Naive thymus-derived CD8-positive, alpha-beta T cell (primary cell): ENCODE measurements at regions not wholly inside any gene's neighbourhood (a gene's known extent, or its start where the extent isn't known, plus 50 kb on each side); places are given as distances from the start of the nearest gene placed in this dataset.

ENCODE experiments used
- ATAC-seq, 2 donors: fragments of 150-1000 bp; cut with Tn5 transposase in 1 of 2; sonication (Bioruptor Pico), chemical (Tn5 transposase) in 1 of 2; 1 replicate in 1 of 2; 2 replicates in 1 of 2; pipeline ENCODE4 v1.10.0; 2021; ENCODE audit warnings: mild to moderate bottlenecking in 2 of 2, moderate library complexity in 2 of 2
- POLR2A ChIA-PET: fragments of 350-600 bp; sonication (Branson Sonifier 250); formaldehyde crosslinking; loops from one replicate; lab custom pipeline; 2021; ENCODE audit warnings: antibody characterized with exemption; lab: Charles Lee
- DNase-seq, 10 donors: peaks; one replicate each; pipeline versions ENCODE4 v3.0.0 to v3.0.0-alpha.2; 2020 to 2022
- H3K27ac Mint-ChIP-seq, 10 donors: one replicate each; pipeline ENCODE4 v1.8.0; 2020 to 2022; ENCODE audit warnings: mild to moderate bottlenecking in 10 of 10, mixed read lengths in 10 of 10, moderate library complexity in 4 of 10, inconsistent platforms in 1 of 10
- H3K27me3 Mint-ChIP-seq, 5 donors: one replicate each; pipeline ENCODE4 v1.8.0; 2021 to 2022; ENCODE audit warnings: mixed read lengths in 5 of 5
- H3K36me3 Mint-ChIP-seq, 3 donors: one replicate each; pipeline ENCODE4 v1.8.0; 2020 to 2022; ENCODE audit warnings: mixed read lengths in 3 of 3, mild to moderate bottlenecking in 2 of 3, inconsistent platforms in 1 of 3
- H3K4me1 Mint-ChIP-seq, 4 donors: one replicate each; pipeline ENCODE4 v1.8.0; 2021 to 2022; ENCODE audit warnings: mixed read lengths in 4 of 4
- H3K4me3 Mint-ChIP-seq, 10 donors: one replicate each; pipeline ENCODE4 v1.8.0; 2020 to 2022; ENCODE audit warnings: mild to moderate bottlenecking in 10 of 10, mixed read lengths in 10 of 10, moderate library complexity in 6 of 10, inconsistent platforms in 1 of 10
- H3K9me3 Mint-ChIP-seq, 9 donors: one replicate each; pipeline ENCODE4 v1.8.0; 2020 to 2022; ENCODE audit warnings: mixed read lengths in 9 of 9, mild to moderate bottlenecking in 3 of 9, inconsistent platforms in 1 of 9, moderate library complexity in 1 of 9

GRCh38 chr13:73684750-73685149 lies 449.5 kb downstream of the KLF12 start:
- Mint-ChIP-seq H3K4me3 (peak overlapping the region in 1 of 10 donors; percentile 45), H3K9me3 (no peaks in the 10 kb centered on the region), H3K36me3 (peaks cover 11 to 45% (median 43%) of the 10 kb centered on the region in 3 donors), H3K4me1 (peaks cover 0 to 5% (median under 1%) of the 10 kb centered on the region in 4 donors), H3K27me3 (no peaks in the 10 kb centered on the region), H3K27ac (no peak overlapping the region)
- no peak for ATAC-seq
- POLR2A ChIA-PET, result no interaction called here
- DNase-seq, result no peak

- H3K4me1 Mint-ChIP-seq, result peaks cover 0 to 5% (median under 1%) of the 10 kb centered on the region in 4 donors
- no peak overlapping the region for H3K4me3 Mint-ChIP-seq
- no peaks in the 10 kb centered on the region for H3K27me3 Mint-ChIP-seq
- H3K27ac Mint-ChIP-seq, result no peak overlapping the region
- H3K36me3 Mint-ChIP-seq, result peaks cover 11 to 41% (median 39%) of the 10 kb centered on the region in 3 donors
- H3K9me3 Mint-ChIP-seq, result no peaks in the 10 kb centered on the region
- POLR2A ChIA-PET, result no interaction called here
- DNase-seq (no peak), ATAC-seq (no peak)
These were observed 449.9 kb downstream of the KLF12 start for GRCh38 chr13:73684286-73684685.

GRCh38 chr13:73683746-73684145 lies 450.5 kb downstream of the KLF12 start:
- ATAC-seq (no peak), DNase-seq (no peak)
- Mint-ChIP-seq H3K4me3 (no peak overlapping the region), H3K27ac (peak overlapping the region in 2 of 10 donors; percentile 13 to 58), H3K4me1 (peaks cover 0 to 5% (median under 1%) of the 10 kb centered on the region in 4 donors), H3K27me3 (no peaks in the 10 kb centered on the region), H3K9me3 (no peaks in the 10 kb centered on the region), H3K36me3 (peaks cover 11 to 39% (median 34%) of the 10 kb centered on the region in 3 donors)
- POLR2A ChIA-PET, result no interaction called here

GRCh38 chr13:73681779-73682178 lies 452.4 kb downstream of the KLF12 start:
- Mint-ChIP-seq H3K4me1 (peaks cover 0 to 3% (median under 1%) of the 10 kb centered on the region in 4 donors), H3K9me3 (no peaks in the 10 kb centered on the region), H3K27me3 (no peaks in the 10 kb centered on the region), H3K36me3 (peaks cover 10 to 31% (median 18%) of the 10 kb centered on the region in 3 donors), H3K4me3 (no peak overlapping the region), H3K27ac (peak overlapping the region in 3 of 10 donors; percentile 6 to 13 (median 11))
- no peak for ATAC-seq
- DNase-seq, result no peak
- POLR2A ChIA-PET, result no interaction called here

GRCh38 chr13:73681015-73681414 lies 453.2 kb downstream of the KLF12 start:
- peaks cover 6 to 28% (median 14%) of the 10 kb centered on the region in 3 donors for H3K36me3 Mint-ChIP-seq
- no peak overlapping the region for H3K4me3 Mint-ChIP-seq
- peaks cover 0 to 3% (median under 1%) of the 10 kb centered on the region in 4 donors for H3K4me1 Mint-ChIP-seq
- POLR2A ChIA-PET, result no interaction called here
- no peaks in the 10 kb centered on the region for H3K9me3 Mint-ChIP-seq
- no peak for ATAC-seq
- no peak overlapping the region for H3K27ac Mint-ChIP-seq
- DNase-seq, result no peak
- no peaks in the 10 kb centered on the region for H3K27me3 Mint-ChIP-seq

- no peak overlapping the region for H3K4me3 Mint-ChIP-seq
- peaks cover 2 to 12% (median 6%) of the 10 kb centered on the region in 3 donors for H3K36me3 Mint-ChIP-seq
- no peaks in the 10 kb centered on the region for H3K9me3 Mint-ChIP-seq
- no peak for ATAC-seq
- peaks cover 0 to 3% (median 0%) of the 10 kb centered on the region in 4 donors for H3K4me1 Mint-ChIP-seq
- H3K27me3 Mint-ChIP-seq, result no peaks in the 10 kb centered on the region
- no peak overlapping the region for H3K27ac Mint-ChIP-seq
- POLR2A ChIA-PET, result no interaction called here
- DNase-seq, result no peak
These were observed 457.1 kb downstream of the KLF12 start for GRCh38 chr13:73677048-73677601.

- no peak for DNase-seq
- no peak overlapping the region for H3K27ac Mint-ChIP-seq
- H3K4me1 Mint-ChIP-seq, result peaks cover 0 to 2% (median 0%) of the 10 kb centered on the region in 4 donors
- no peak for ATAC-seq
- H3K9me3 Mint-ChIP-seq, result no peaks in the 10 kb centered on the region
- POLR2A ChIA-PET, result no interaction called here
- H3K4me3 Mint-ChIP-seq, result no peak overlapping the region
- no peaks in the 10 kb centered on the region for H3K27me3 Mint-ChIP-seq
- H3K36me3 Mint-ChIP-seq, result peaks cover 0 to 6% (median 5%) of the 10 kb centered on the region in 3 donors
These were observed 457.6 kb downstream of the KLF12 start for GRCh38 chr13:73676550-73677047.

GRCh38 chr13:73675821-73676220 lies 458.4 kb downstream of the KLF12 start:
- Mint-ChIP-seq H3K27me3 (no peaks in the 10 kb centered on the region), H3K36me3 (peaks cover 0 to 3% (median 0%) of the 10 kb centered on the region in 3 donors), H3K27ac (no peak overlapping the region), H3K9me3 (no peaks in the 10 kb centered on the region), H3K4me3 (no peak overlapping the region), H3K4me1 (no peaks in the 10 kb centered on the region)
- ATAC-seq, result no peak
- POLR2A ChIA-PET, result no interaction called here
- no peak for DNase-seq

GRCh38 chr13:73674570-73674969 lies 459.6 kb downstream of the KLF12 start:
- POLR2A ChIA-PET, result no interaction called here
- no peak for DNase-seq
- H3K27me3 Mint-ChIP-seq, result no peaks in the 10 kb centered on the region
- H3K4me3 Mint-ChIP-seq, result no peak overlapping the region
- no peaks in the 10 kb centered on the region for H3K4me1 Mint-ChIP-seq
- no peaks in the 10 kb centered on the region for H3K36me3 Mint-ChIP-seq
- peaks cover 0 to 2% (median 0%) of the 10 kb centered on the region in 9 donors for H3K9me3 Mint-ChIP-seq
- H3K27ac Mint-ChIP-seq, result no peak overlapping the region
- no peak for ATAC-seq

- no peaks in the 10 kb centered on the region for H3K36me3 Mint-ChIP-seq
- H3K9me3 Mint-ChIP-seq, result peaks cover 0 to 2% (median 0%) of the 10 kb centered on the region in 9 donors
- POLR2A ChIA-PET, result no interaction called here
- ATAC-seq (no peak), DNase-seq (no peak)
- no peaks in the 10 kb centered on the region for H3K27me3 Mint-ChIP-seq
- H3K4me1 Mint-ChIP-seq, result peaks cover 0 to 2% (median 0%) of the 10 kb centered on the region in 4 donors
- no peak overlapping the region for H3K4me3 Mint-ChIP-seq
- no peak overlapping the region for H3K27ac Mint-ChIP-seq
These were observed 460.3 kb downstream of the KLF12 start for GRCh38 chr13:73673931-73674330.

- H3K4me1 Mint-ChIP-seq, result peaks cover 0 to 2% (median 0%) of the 10 kb centered on the region in 4 donors
- ATAC-seq (no peak), DNase-seq (no peak)
- POLR2A ChIA-PET, result no interaction called here
- no peak overlapping the region for H3K27ac Mint-ChIP-seq
- no peaks in the 10 kb centered on the region for H3K27me3 Mint-ChIP-seq
- H3K36me3 Mint-ChIP-seq, result no peaks in the 10 kb centered on the region
- H3K9me3 Mint-ChIP-seq, result peaks cover 0 to 2% (median 0%) of the 10 kb centered on the region in 9 donors
- no peak overlapping the region for H3K4me3 Mint-ChIP-seq
These were observed 461.7 kb downstream of the KLF12 start for GRCh38 chr13:73672492-73672891.

- H3K4me3 Mint-ChIP-seq, result no peak overlapping the region
- H3K27ac Mint-ChIP-seq, result no peak overlapping the region
- H3K9me3 Mint-ChIP-seq, result peaks cover 0 to 2% (median 0%) of the 10 kb centered on the region in 9 donors
- DNase-seq (no peak), ATAC-seq (no peak)
- peaks cover 0 to 2% (median 0%) of the 10 kb centered on the region in 4 donors for H3K4me1 Mint-ChIP-seq
- POLR2A ChIA-PET, result no interaction called here
- no peaks in the 10 kb centered on the region for H3K27me3 Mint-ChIP-seq
- H3K36me3 Mint-ChIP-seq, result no peaks in the 10 kb centered on the region
These were observed 462.5 kb downstream of the KLF12 start for GRCh38 chr13:73671732-73672131.

GRCh38 chr13:73671011-73671410 lies 463.2 kb downstream of the KLF12 start:
- no peak overlapping the region for H3K27ac Mint-ChIP-seq
- peaks cover 0 to 2% (median 0%) of the 10 kb centered on the region in 9 donors for H3K9me3 Mint-ChIP-seq
- H3K4me1 Mint-ChIP-seq, result peaks cover 0 to 4% (median 0%) of the 10 kb centered on the region in 4 donors
- no peaks in the 10 kb centered on the region for H3K36me3 Mint-ChIP-seq
- no peaks in the 10 kb centered on the region for H3K27me3 Mint-ChIP-seq
- POLR2A ChIA-PET, result no interaction called here
- no peak overlapping the region for H3K4me3 Mint-ChIP-seq
- DNase-seq (no peak), ATAC-seq (no peak)

GRCh38 chr13:73667756-73668155 lies 466.4 kb downstream of the KLF12 start:
- Mint-ChIP-seq H3K4me3 (no peak overlapping the region), H3K36me3 (no peaks in the 10 kb centered on the region), H3K27me3 (no peaks in the 10 kb centered on the region), H3K4me1 (peaks cover 0 to 4% (median 0%) of the 10 kb centered on the region in 4 donors), H3K9me3 (peaks cover 0 to 2% (median 0%) of the 10 kb centered on the region in 9 donors), H3K27ac (no peak overlapping the region)
- no peak for ATAC-seq
- POLR2A ChIA-PET, result no interaction called here
- no peak for DNase-seq
